Right lobe of liver (tissue), 6 donors: ENCODE measurements at regions not wholly inside any gene's neighbourhood (a gene's known extent, or its start where the extent isn't known, plus 50 kb on each side); places are given as distances from the start of the nearest gene placed in this dataset.

Source experiments
- ATAC-seq, 4 donors: fragments of 200-7000 bp; cut with Tn5 transposase; one replicate each; pipeline ENCODE4 v1.9.1; 2020; ENCODE audit warnings: mild to moderate bottlenecking in 4 of 4, moderate library complexity in 4 of 4
- DNase-seq, 3 donors: peaks; one replicate each; pipeline ENCODE4 v3.0.0-alpha.2; 2020
- H3K27ac ChIP-seq, 3 donors: fragments of 200-600 bp; one replicate each; pipeline ENCODE4 v1.8.0; 2022
- H3K27me3 ChIP-seq, 2 donors: fragments of 200-600 bp; one replicate each; pipeline ENCODE4 v1.8.0; 2022
- H3K36me3 ChIP-seq, 4 donors: fragments of 200-600 bp; sonication (generic) in 1 of 4; one replicate each; pipeline versions ENCODE4 v1.5.1 to v1.8.0; 2017 to 2022; ENCODE audit warnings: control low read depth in 1 of 4
- H3K4me1 ChIP-seq, 4 donors: fragments of 200-600 bp; sonication (generic) in 1 of 4; one replicate each; pipeline versions ENCODE4 v1.5.1 to v1.8.0; 2017 to 2022; ENCODE audit warnings: control low read depth in 1 of 4
- H3K4me3 ChIP-seq, 3 donors: fragments of 200-600 bp; one replicate each; pipeline ENCODE4 v1.8.0; 2022
- H3K9me3 ChIP-seq, 4 donors: fragments of 200-600 bp; sonication (generic) in 1 of 4; one replicate each; pipeline versions ENCODE4 v1.5.1 to v1.8.0; 2017 to 2022; ENCODE audit warnings: control low read depth in 1 of 4
- CTCF ChIP-seq, 4 donors: fragments of 200-600 bp in 3 of 4; fragments of 450-650 bp in 1 of 4; IDR thresholded peaks; one replicate each; pipeline versions ENCODE4 v1.5.1 to v1.8.0; 2016 to 2022; ENCODE audit warnings: antibody characterized with exemption in 4 of 4, mild to moderate bottlenecking in 2 of 4
- POLR2A ChIP-seq: fragments of 450-650 bp; IDR thresholded peaks from one replicate; pipeline ENCODE4 v1.6.1; 2017; ENCODE audit warnings: antibody characterized with exemption, mild to moderate bottlenecking
- WGBS: methylation state at CpG from one replicate; pipeline ENCODE4 v1.1.6; 2018; ENCODE audit warnings: low coverage, low lambda C conversion rate; ENCODE audit not compliant: insufficient coverage; ENCODE audit errors: missing lambda C conversion rate; 5-methylcytosine and 5-hydroxymethylcytosine counted together
- intact Hi-C, 2 donors: fragments of 100-400 bp; cut with DNase I; formaldehyde crosslinking; loops; one replicate each; pipeline versions ENCODE4 v1.11.2 to v1.14.1; 2022
- donor health status: DM: no; HTN: yes; CAD: no.
- donor health status: DM: no; HTN: no; CAD: no.
- donor health status: DM: no; HTN: no; CAD: no.
- donor health status: DM: no; HTN: yes; CAD: no.
- donor health status: DM: no; HTN: yes; CAD: no.

GRCh38 chr22:48438800-48439559, 1388.7 kb downstream of the BRD1 start:
- no peaks in the 10 kb centered on the region for H3K9me3 ChIP-seq
- ATAC-seq, result no peak
- peak in 2 of 3 donors; percentile 3 to 21 for DNase-seq
- H3K27me3 ChIP-seq, result no peaks in the 10 kb centered on the region
- no peak overlapping the region for H3K27ac ChIP-seq
- intact Hi-C loops, result no loop called here
- no peaks in the 10 kb centered on the region for H3K4me1 ChIP-seq
- 44% methylated on average over 10 of the region's 19 CpGs for WGBS
- no peaks in the 10 kb centered on the region for H3K36me3 ChIP-seq
- no peak overlapping the region for H3K4me3 ChIP-seq
- TF ChIP-seq CTCF (IDR thresholded peaks at IDR 0.05) (no peak), POLR2A (no peak)

GRCh38 chr22:48438096-48438495, 1389.6 kb downstream of the BRD1 start:
- no peak for ATAC-seq
- no peak for TF ChIP-seq CTCF (IDR thresholded peaks at IDR 0.05)
- TF ChIP-seq POLR2A, result no peak
- Histone ChIP-seq H3K27me3 (no peaks in the 10 kb centered on the region), H3K9me3 (no peaks in the 10 kb centered on the region), H3K27ac (no peak overlapping the region), H3K36me3 (no peaks in the 10 kb centered on the region), H3K4me3 (no peak overlapping the region), H3K4me1 (no peaks in the 10 kb centered on the region)
- intact Hi-C loops, result no loop called here
- 53% methylated on average over 2 of the region's 13 CpGs for WGBS
- peak; percentile 7 to 47 (median 37) for DNase-seq

- H3K27ac ChIP-seq, result no peak overlapping the region
- H3K4me1 ChIP-seq, result no peaks in the 10 kb centered on the region
- H3K36me3 ChIP-seq, result no peaks in the 10 kb centered on the region
- ATAC-seq (no peak), DNase-seq (peak; percentile 7 to 23 (median 19))
- WGBS, result 44% methylated on average over 3 of the region's 17 CpGs
- H3K9me3 ChIP-seq, result no peaks in the 10 kb centered on the region
- H3K4me3 ChIP-seq, result no peak overlapping the region
- TF ChIP-seq CTCF (IDR thresholded peaks at IDR 0.05), result no peak
- no peak for TF ChIP-seq POLR2A
- intact Hi-C loops, result no loop called here
- no peaks in the 10 kb centered on the region for H3K27me3 ChIP-seq
Observed at GRCh38 chr22:48436201-48436931, 1391.3 kb downstream of the BRD1 start.

DNA sequence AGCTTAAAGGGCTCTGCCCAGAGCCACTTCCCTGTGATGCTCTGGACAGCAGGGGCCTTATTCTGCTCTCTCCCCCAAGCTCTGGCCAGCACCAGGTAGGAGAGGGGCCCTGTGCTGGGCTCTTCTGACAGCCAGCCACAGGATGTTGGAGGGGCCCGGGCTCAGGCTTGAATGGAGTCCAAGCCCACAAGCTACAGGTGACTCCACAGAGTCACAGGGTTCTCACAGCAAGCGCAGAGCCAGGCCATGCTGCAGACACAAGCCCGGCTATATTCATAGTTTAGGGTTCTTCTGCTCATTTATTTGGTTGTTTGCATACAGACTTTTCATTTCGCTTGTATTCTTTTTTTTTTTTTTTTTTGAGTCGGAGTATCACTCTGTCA, 1392.8 kb downstream of the BRD1 start:
- WGBS, result 56% methylated on average over 3 of the region's 5 CpGs
- H3K36me3 ChIP-seq, result no peaks in the 10 kb centered on the region
- intact Hi-C loops, result no loop called here
- H3K4me1 ChIP-seq, result no peaks in the 10 kb centered on the region
- TF ChIP-seq CTCF (IDR thresholded peaks at IDR 0.05) (no peak), POLR2A (no peak)
- no peak overlapping the region for H3K4me3 ChIP-seq
- H3K9me3 ChIP-seq, result no peaks in the 10 kb centered on the region
- DNase-seq (peak in 2 of 3 donors; percentile 6 to 29), ATAC-seq (no peak)
- H3K27ac ChIP-seq, result no peak overlapping the region
- no peaks in the 10 kb centered on the region for H3K27me3 ChIP-seq
